GF-D8 (cell line): ENCODE measurements at regions not wholly inside any gene's neighbourhood (a gene's known extent, or its start where the extent isn't known, plus 50 kb on each side); places are given as distances from the start of the nearest gene placed in this dataset.
"Not testable (repeated sequence)": the region's sequence is repeated elsewhere in the genome, so short reads cannot be mapped to it uniquely, and the experiment has no call there.

ENCODE experiments used
- DNase-seq: peaks from one replicate; lab custom pipeline; 2025; lab: John Stamatoyannopoulos, UW

DNA sequence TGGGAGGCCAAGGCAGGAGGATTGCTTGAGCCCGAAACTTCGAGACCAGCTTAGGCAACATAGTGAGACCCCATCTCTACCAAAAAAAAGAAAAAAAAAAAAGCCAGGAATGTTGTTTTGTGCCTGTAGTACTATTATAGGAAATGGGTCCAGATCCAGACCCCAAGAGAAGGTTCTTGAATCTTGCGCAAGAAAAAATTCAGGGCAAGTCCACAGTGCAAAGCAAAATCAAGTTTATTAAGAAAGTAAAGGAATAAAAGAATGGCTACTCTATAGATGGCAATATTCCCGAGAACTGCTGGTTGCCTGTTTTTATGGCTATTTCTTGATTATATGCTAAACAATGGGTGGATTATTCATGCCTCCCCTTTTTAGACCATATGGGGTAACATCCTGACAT lies 51.2 kb upstream of the RDX start:
- no peak for DNase-seq

DNA sequence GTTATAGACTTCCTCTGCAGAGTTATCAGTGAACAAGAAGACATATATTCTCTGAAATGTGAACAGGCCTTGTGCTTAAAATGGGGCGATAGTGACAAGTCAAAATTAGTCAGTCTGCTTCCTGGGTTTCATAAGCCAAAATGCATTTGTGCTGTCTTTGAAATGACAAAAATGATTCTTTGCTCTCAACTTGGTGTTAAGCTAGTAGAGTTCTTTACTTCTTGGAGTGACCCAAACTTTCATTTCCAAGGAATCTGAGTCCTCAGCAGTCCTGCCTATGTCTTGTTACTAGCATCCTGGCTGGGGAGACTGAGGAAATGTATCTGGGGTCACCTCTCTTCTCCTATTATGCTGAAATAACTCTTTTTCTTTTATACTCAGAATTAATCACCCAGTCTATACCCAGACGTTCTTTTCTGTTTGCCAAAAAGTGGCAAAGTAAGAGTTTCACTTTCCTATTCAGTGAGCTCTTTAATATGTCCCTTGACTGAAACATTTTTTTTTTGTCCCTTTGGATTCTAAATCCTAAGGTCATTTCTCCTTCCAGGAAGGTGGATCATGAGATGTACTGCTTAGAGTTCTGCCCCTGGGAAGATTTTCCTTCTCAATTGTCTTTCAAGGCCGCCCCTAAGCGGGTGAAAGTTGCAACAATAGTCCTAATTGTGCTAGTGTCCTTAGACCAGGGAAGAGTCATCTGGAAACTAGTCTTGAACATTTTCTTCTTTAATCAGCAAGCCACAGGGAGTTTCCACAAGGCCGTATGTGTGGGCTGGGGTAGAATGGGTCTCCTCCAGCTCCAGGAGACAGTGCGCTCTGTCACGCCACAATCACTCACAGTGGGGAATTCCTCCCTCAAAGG lies 53.0 kb upstream of the RDX start:
- no peak for DNase-seq

GRCh38 chr11:110349997-110350383 lies 53.6 kb upstream of the RDX start:
- DNase-seq, result not testable (repeated sequence)

DNA sequence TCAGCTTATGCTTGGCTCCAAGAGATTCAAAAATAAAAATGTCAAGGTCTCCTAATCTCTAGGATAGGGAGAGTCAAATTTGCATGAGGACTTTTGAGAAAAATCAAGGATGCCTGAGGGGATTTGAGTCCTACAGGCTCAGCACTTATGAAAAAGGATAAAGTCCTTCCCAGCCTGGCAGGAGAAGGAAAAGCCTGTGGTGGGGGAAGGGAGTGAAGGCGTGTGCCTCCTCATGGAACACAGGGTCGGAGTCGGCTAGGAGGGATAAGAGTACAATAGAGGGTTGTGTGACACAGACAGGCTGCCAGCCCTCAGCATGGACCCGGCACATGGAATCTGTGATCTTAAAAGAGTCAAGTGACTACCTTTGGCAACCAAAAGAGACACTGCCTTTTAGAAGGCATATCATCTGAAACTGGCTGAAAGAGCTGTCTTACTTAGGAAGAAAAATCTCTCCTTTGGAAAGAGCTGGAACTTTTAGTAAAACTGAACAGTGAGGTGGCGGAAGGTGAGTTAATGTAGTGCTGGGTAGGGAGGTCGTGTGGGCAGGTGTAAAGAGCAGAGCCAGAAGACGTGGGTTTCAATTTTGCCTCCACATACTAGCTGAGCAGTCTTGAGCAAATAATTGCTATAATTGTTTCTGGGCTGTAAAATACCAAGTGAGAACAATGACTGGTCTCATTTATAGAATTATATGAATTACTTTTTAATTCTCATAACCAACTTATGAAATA lies 58.8 kb upstream of the RDX start:
- no peak for DNase-seq

DNA sequence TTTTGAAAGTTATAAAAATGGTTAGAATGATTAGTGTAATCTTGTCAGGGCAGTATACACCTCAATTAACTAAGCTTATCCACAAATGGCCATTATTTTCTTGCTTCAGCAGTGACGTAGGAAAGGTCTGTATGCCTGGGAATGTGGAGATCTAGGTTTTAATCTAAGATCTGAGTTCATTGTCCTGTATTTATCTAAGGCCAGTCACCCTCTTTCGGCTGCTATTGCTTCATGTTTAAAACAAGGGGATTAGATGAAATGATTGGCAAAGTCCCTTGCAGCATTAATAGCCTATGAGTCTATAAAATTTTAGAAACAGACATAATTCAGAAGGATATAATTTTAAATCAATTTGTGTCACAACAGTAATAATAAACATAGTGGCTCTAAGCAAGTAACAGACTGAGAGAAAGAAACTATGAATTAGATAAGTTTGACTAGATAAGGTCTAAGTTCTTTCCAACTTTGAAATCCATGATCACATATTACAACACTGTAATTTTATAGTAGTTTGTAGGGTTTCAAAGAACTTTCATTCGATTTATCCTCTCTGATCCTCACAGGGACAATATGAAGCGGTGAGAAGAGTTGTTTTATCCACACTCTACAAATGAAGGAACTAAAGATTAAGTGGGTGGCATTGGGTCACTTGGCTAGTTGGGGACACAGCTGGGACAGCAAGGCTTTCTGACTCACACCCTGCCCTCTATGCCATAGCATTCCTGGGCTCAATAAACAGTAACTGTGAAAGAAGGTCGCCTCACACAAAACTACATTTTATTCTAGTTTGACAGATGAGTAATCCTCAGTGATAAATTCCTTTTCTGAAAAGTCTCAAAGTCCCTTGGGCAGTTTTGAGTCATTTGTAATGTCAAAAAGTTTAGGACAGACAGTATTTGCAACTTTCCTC lies 60.6 kb upstream of the RDX start:
- DNase-seq, result no peak

DNA sequence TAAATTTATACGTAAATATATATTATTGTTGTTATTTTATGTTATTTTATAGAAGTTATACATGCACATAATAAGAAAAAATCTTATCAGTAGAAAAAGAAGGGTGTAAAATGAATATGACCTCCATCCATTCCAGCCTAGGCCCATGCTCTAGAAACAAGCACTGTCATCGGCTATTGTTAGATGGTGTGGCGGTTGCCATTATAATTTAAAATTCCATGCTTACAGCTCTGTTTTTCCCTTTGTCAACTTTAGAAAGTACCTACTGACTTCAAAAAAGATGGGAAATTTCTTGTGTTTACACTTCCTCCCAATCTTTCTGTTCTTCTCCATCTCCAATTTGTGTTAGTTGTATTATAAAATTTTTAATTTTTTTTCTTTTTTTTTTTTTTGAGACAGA lies 61.9 kb upstream of the RDX start:
- no peak for DNase-seq

- DNase-seq, result not testable (repeated sequence)
Measured at GRCh38 chr11:110360781-110361408, 64.5 kb upstream of the RDX start.

DNA sequence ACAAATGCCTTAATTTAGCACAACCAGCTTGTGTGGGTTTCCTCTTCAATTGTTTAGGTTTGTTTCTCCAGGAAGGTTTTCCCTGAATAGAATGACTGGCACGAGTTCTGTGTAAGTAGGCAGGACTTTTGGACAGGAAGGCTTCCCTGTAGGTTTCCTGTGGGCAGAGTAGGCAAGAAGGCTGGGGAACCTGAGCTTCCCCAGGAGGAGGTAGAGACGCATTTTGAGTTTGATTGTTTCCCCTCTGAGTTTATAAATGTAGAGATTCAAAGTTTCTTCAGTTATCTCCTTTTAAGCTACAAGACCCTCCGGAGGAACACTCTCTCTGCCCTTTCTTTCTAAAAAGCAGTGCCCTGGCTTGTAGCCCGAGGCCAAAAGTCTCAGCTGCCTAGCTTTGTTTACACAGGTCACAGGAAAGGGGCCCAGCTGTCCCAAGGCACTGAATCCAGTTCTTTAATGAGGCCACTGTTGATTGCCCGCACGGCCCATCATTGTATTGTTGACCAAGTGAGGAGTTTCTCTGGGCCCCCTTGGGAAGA lies 66.6 kb upstream of the RDX start:
- no peak for DNase-seq

- DNase-seq, result no peak
Measured at GRCh38 chr11:110366291-110366690, 63.5 kb upstream of the FDX1 start.

GRCh38 chr11:110367571-110367970 lies 62.2 kb upstream of the FDX1 start:
- DNase-seq, result no peak

- DNase-seq, result no peak
Measured at GRCh38 chr11:110371084-110371483, 58.7 kb upstream of the FDX1 start.

DNA sequence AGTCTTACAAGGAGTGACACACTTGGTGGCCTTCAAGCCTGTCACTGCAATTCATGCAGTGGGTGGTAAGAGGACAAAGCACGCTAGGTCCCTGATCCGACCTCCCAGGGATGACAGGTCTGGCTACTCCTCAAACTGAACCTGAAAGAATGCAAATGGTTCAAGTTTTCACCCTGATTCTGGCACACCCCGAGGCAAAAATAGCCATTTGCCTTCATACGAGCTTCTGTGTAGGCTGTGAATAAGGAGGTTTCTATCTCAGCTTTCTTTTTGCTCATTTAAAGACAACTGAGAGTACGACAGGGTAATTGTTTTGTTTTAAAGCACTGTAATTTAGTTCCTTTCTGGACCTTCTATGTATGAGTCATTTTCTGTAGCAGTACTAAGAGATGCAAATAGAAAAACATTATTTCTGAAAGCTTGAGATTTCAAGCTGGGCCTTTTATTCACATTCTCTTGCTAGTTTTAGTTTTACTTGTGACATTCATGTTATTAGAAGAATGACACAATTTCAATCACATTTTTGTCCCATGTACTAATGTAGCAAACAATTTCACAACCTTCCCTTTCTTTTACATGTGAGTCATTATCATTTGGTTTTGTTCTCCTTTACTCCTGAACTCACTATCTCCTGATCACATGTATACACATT lies 56.6 kb upstream of the FDX1 start:
- no peak for DNase-seq

GRCh38 chr11:110374921-110375320 lies 54.8 kb upstream of the FDX1 start:
- no peak for DNase-seq

GRCh38 chr11:110375351-110375750 lies 54.4 kb upstream of the FDX1 start:
- no peak for DNase-seq

DNA sequence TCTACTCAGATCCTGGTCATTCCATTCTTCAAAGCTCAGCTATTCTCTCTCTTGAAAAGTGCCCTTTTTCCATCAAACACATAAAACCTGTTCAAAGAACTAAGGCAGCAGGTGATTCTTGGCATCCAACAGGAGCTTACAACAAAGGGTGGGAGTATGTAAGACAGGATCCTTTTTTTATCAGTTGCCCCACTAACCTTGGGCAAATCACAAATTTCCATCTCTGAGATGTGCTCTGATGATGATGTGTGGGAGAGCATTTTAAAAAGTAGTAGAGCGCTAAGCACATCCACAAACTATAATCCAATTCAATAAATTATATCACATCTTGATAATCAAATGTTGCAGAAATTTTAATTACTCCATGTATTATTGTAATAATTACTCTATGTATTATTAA lies 53.7 kb upstream of the FDX1 start:
- no peak for DNase-seq

DNA sequence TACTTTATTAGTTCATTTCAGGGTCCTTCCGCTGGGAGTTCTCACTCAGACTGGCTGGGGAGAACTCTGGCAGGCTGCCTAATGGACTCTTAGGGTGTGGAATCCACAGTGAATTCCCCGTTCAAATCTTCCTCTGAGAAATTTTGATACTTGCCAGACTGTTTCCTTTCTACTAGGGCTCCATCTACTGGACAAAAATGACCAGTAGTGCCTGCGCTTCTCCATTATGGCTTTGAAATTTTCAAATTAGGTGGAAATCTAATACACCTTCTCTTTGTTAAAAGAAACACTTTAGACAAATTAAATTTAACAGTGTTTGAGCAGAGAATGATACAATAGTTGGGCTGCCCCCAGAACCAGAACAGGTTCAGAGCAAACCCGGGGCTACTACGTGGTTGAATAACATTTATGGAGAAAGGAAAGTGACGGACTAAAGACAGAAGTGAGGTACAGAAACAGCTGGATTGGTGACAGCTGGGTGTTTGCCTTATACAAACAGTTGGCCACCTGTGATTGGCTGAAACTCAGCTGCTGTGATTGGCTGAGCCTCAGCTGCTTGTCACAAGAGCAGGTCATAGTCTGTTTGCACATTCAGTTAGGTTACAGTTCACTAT lies 52.9 kb upstream of the FDX1 start:
- DNase-seq, result peak; percentile 67

- no peak for DNase-seq
Measured at GRCh38 chr11:110377434-110377833, 52.3 kb upstream of the FDX1 start.

- DNase-seq, result no peak
Measured at GRCh38 chr11:110379261-110379660, 50.5 kb upstream of the FDX1 start.

DNA sequence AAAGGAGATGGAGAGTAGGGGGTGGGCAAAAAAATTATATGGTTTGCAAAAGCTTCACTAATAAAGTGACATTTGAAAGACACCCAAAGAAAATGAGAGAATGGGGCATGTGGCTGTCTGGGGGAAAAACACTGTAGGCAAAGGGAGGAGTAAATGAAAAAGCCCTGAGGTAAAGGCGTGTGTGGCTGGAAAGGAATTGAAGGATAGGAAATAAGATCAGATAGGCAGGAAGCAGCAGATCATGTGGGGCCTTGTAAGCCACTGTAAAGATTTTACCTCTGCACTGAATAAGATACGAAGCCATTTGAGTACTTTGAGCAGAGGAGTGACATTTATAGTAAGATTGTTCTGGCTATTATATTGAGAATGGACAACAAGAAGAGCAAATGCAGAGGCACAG lies 49.8 kb upstream of the FDX1 start:
- no peak for DNase-seq
